Thyroid gland (tissue), 4 donors: ENCODE measurements at regions not wholly inside any gene's neighbourhood (a gene's known extent, or its start where the extent isn't known, plus 50 kb on each side); places are given as distances from the start of the nearest gene placed in this dataset.

ENCODE experiments used
- CTCF ChIP-seq, 6 experiments: fragments of 200-600 bp in 3 of 6; fragments of 450-650 bp in 3 of 6; sonication (generic) in 3 of 6; IDR thresholded peaks; one replicate each; pipeline ENCODE4 v1.5.1; 2016 to 2019; ENCODE audit warnings: antibody characterized with exemption in 6 of 6, mild to moderate bottlenecking in 2 of 6, inconsistent platforms in 1 of 6, moderate library complexity in 1 of 6
- POLR2A ChIP-seq, 2 donors: fragments of 450-650 bp; IDR thresholded peaks; one replicate each; pipeline ENCODE4 v1.6.1; 2017; ENCODE audit warnings: antibody characterized with exemption in 2 of 2, mild to moderate bottlenecking in 2 of 2, moderate library complexity in 1 of 2

DNA sequence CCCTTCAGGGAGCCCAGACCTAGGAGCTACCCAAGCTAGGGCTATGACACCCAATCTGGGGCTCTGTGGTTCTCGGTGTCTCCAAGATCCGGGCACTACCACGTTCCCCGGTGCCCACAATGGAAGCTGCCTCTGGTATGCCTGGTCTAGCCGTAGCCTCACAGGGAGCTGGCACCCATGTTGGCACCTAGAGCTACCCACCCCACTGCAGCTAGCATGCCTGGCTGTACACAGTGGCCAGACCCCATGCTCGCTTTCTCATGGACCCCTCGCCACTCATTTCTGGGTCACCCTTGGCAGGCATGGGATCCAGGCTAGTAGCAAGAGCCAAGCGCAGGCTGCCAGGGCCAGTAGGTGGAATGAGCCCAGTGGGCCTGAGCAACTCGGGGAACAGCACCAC, 109.0 kb downstream of the CYLC2 start:
- no peak for TF ChIP-seq POLR2A (IDR thresholded peaks at IDR 0.05)
- TF ChIP-seq CTCF (IDR thresholded peaks at IDR 0.05) = no peak
